Chondrocyte (in vitro differentiated cells): ENCODE measurements at regions not wholly inside any gene's neighbourhood (a gene's known extent, or its start where the extent isn't known, plus 50 kb on each side); places are given as distances from the start of the nearest gene placed in this dataset.

ENCODE experiments used
- DNase-seq: peaks from one replicate; pipeline ENCODE4 v3.0.0; 2021; ENCODE audit warnings: mixed read lengths, low spot score
- H3K27ac Mint-ChIP-seq: one replicate; pipeline ENCODE4 v1.8.0; 2021; ENCODE audit warnings: mild to moderate bottlenecking, moderate library complexity, mixed read lengths; ENCODE audit not compliant: unreplicated experiment
- H3K27me3 Mint-ChIP-seq: 2 replicates; pipeline ENCODE4 v1.8.0; 2021; ENCODE audit warnings: low read depth, mixed read lengths
- H3K36me3 Mint-ChIP-seq: 2 replicates; pipeline ENCODE4 v1.8.0; 2021; ENCODE audit warnings: low read depth, mixed read lengths
- H3K4me1 Mint-ChIP-seq: 2 replicates; pipeline ENCODE4 v1.8.0; 2021; ENCODE audit warnings: low read depth, mild to moderate bottlenecking, mixed read lengths
- H3K4me3 Mint-ChIP-seq: one replicate; pipeline ENCODE4 v1.8.0; 2021; ENCODE audit warnings: mild to moderate bottlenecking, moderate library complexity, mixed read lengths; ENCODE audit not compliant: unreplicated experiment
- H3K9me3 Mint-ChIP-seq: 2 replicates; pipeline ENCODE4 v1.8.0; 2021; ENCODE audit warnings: low read depth, mixed read lengths
- CTCF ChIP-seq: fragments of 200-600 bp; sonication (generic); IDR thresholded peaks from 2 replicates; pipeline ENCODE4 v1.5.0; 2021; ENCODE audit warnings: antibody characterized with exemption, mild to moderate bottlenecking, moderate library complexity

- no peak for TF ChIP-seq CTCF
- Mint-ChIP-seq H3K9me3 (peaks cover 5% of the 10 kb centered on the region), H3K4me1 (no peaks in the 10 kb centered on the region), H3K27ac (no peak overlapping the region), H3K36me3 (no peaks in the 10 kb centered on the region), H3K4me3 (no peak overlapping the region), H3K27me3 (peaks cover 10% of the 10 kb centered on the region)
- DNase-seq, result no peak
These were observed 367.1 kb downstream of the CDK5RAP2 start for GRCh38 chr9:120212853-120213200.

- no peak for TF ChIP-seq CTCF
- no peak for DNase-seq
- no peak overlapping the region for H3K27ac Mint-ChIP-seq
- H3K36me3 Mint-ChIP-seq, result no peaks in the 10 kb centered on the region
- H3K4me1 Mint-ChIP-seq, result no peaks in the 10 kb centered on the region
- no peak overlapping the region for H3K4me3 Mint-ChIP-seq
- peaks cover 5% of the 10 kb centered on the region for H3K9me3 Mint-ChIP-seq
- peaks cover 10% of the 10 kb centered on the region for H3K27me3 Mint-ChIP-seq
These were observed 367.7 kb downstream of the CDK5RAP2 start for GRCh38 chr9:120212153-120212852.

- no peak overlapping the region for H3K4me3 Mint-ChIP-seq
- no peak overlapping the region for H3K27ac Mint-ChIP-seq
- TF ChIP-seq CTCF, result no peak
- H3K36me3 Mint-ChIP-seq, result no peaks in the 10 kb centered on the region
- no peaks in the 10 kb centered on the region for H3K9me3 Mint-ChIP-seq
- H3K4me1 Mint-ChIP-seq, result no peaks in the 10 kb centered on the region
- DNase-seq, result no peak
- peaks cover 14% of the 10 kb centered on the region for H3K27me3 Mint-ChIP-seq
These were observed 369.7 kb downstream of the CDK5RAP2 start for GRCh38 chr9:120210274-120210673.

- Mint-ChIP-seq H3K9me3 (peaks cover 3% of the 10 kb centered on the region), H3K27me3 (peaks cover 4% of the 10 kb centered on the region), H3K27ac (no peak overlapping the region), H3K36me3 (no peaks in the 10 kb centered on the region), H3K4me3 (no peak overlapping the region), H3K4me1 (no peaks in the 10 kb centered on the region)
- DNase-seq, result no peak
- no peak for TF ChIP-seq CTCF
These were observed 376.9 kb downstream of the CDK5RAP2 start for GRCh38 chr9:120202856-120203654.

GRCh38 chr9:120198027-120198426 lies 381.9 kb downstream of the CDK5RAP2 start:
- peaks cover 9% of the 10 kb centered on the region for H3K27me3 Mint-ChIP-seq
- H3K36me3 Mint-ChIP-seq, result no peaks in the 10 kb centered on the region
- no peak for DNase-seq
- no peak overlapping the region for H3K4me3 Mint-ChIP-seq
- no peak overlapping the region for H3K27ac Mint-ChIP-seq
- H3K9me3 Mint-ChIP-seq, result peaks cover 3% of the 10 kb centered on the region
- TF ChIP-seq CTCF, result no peak
- H3K4me1 Mint-ChIP-seq, result no peaks in the 10 kb centered on the region
